PC-9 (cell line): ENCODE measurements at regions not wholly inside any gene's neighbourhood (a gene's known extent, or its start where the extent isn't known, plus 50 kb on each side); places are given as distances from the start of the nearest gene placed in this dataset.

Source experiments
- BruUV-seq: library from RNA; stranded (reverse); fragments of 400-500 nt; replicated peaks from 2 replicates; lab custom pipeline; 2021; lab: Mats Ljungman, UMichigan
- CTCF ChIA-PET: fragments of 300-600 bp; sonication (Branson Sonifier 250); formaldehyde crosslinking; loops from one replicate; lab custom pipeline; 2022; ENCODE audit warnings: antibody characterized with exemption; lab: Charles Lee
- POLR2A ChIA-PET: fragments of 300-600 bp; sonication (Branson Sonifier 250); formaldehyde crosslinking; loops from one replicate; lab custom pipeline; 2022; ENCODE audit warnings: antibody characterized with exemption; ENCODE audit not compliant: unreplicated experiment; lab: Charles Lee
- DNase-seq, 2 experiments: peaks; one replicate each; pipeline versions ENCODE4 v3.0.0 to v3.0.0-alpha.2; 2015 to 2022; ENCODE audit warnings: mixed read lengths in 1 of 2
- H2AFZ ChIP-seq: fragments of 200-600 bp; sonication (generic); 2 replicates; pipeline ENCODE4 v1.8.1; 2017; ENCODE audit warnings: antibody characterized with exemption
- H3F3A ChIP-seq: fragments of 200-600 bp; sonication (generic); 2 replicates; pipeline ENCODE4 v1.8.1; 2017; ENCODE audit warnings: antibody characterized with exemption, mild to moderate bottlenecking, low read depth; ENCODE audit not compliant: insufficient read depth
- H3K27ac ChIP-seq: fragments of 200-600 bp; sonication (generic); 2 replicates; pipeline ENCODE4 v1.6.1; 2016; ENCODE audit warnings: mixed run types
- H3K27me3 ChIP-seq: fragments of 200-600 bp; sonication (generic); 2 replicates; pipeline ENCODE4 v1.6.1; 2016; ENCODE audit warnings: low read depth, mixed run types; ENCODE audit not compliant: insufficient read depth
- H3K36me3 ChIP-seq: fragments of 200-600 bp; sonication (generic); 2 replicates; pipeline ENCODE4 v1.6.1; 2016; ENCODE audit warnings: low read depth, mixed run types
- H3K4me1 ChIP-seq: fragments of 200-600 bp; sonication (generic); replicated peaks from 2 replicates; pipeline ENCODE4 v1.6.1; 2016; ENCODE audit warnings: mixed run types; ENCODE audit not compliant: insufficient read depth
- H3K4me2 ChIP-seq: fragments of 200-600 bp; sonication (generic); 2 replicates; pipeline ENCODE4 v1.6.1; 2017; ENCODE audit warnings: mixed run types
- H3K4me3 ChIP-seq: fragments of 200-600 bp; sonication (generic); 2 replicates; pipeline ENCODE4 v1.6.1; 2016; ENCODE audit warnings: mixed run types
- H3K79me2 ChIP-seq: fragments of 200-600 bp; sonication (generic); 2 replicates; pipeline ENCODE4 v1.6.1; 2017; ENCODE audit warnings: low read depth, mixed run types
- H3K9me2 ChIP-seq: fragments of 200-600 bp; sonication (generic); 2 replicates; pipeline ENCODE4 v1.8.1; 2017; ENCODE audit warnings: mild to moderate bottlenecking; ENCODE audit not compliant: insufficient read depth
- H3K9me3 ChIP-seq: fragments of 200-600 bp; sonication (generic); 2 replicates; pipeline ENCODE4 v1.8.1; 2016; ENCODE audit warnings: low read depth; ENCODE audit not compliant: insufficient read depth
- H4K20me1 ChIP-seq: fragments of 200-600 bp; sonication (generic); 2 replicates; pipeline ENCODE4 v1.8.1; 2017; ENCODE audit not compliant: insufficient read depth
- EZH2 ChIP-seq: fragments of 200-600 bp; sonication (generic); IDR thresholded peaks from 2 replicates; pipeline ENCODE4 v1.8.0; 2017; ENCODE audit warnings: antibody characterized with exemption, low read depth
- intact Hi-C: fragments of 100-400 bp; cut with micrococcal nuclease; formaldehyde crosslinking; loops from one replicate; pipeline ENCODE4 v1.10.0; 2022; ENCODE audit not compliant: unreplicated experiment
- TF ChIP-seq, protein P1 (sequence below): fragments of 200-600 bp; sonication (generic); conservative IDR thresholded peaks from 2 replicates; pipeline ENCODE4 v1.6.1; 2017; ENCODE audit warnings: mixed run types, antibody characterized with exemption, mild to moderate bottlenecking, moderate library complexity

DNA sequence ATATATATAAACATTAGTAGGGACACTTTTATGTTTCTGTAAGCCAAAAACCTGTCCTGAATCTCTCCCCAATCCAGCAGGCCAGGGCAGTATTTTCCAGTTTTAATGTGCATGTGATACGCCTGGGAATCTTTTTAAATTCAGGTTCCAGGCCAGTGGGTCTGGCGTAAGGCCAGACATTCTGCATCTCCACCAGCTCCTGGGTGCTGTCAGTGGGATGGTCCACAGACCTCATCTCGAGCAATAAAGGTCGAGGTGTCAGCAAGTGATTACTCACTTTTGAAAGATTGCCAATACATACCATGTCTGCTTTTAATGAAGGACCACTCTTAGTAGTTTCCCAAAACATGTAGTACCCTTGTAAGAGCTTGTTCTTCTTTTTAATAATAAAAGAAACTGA lies 189.9 kb upstream of the SH3BP4 start:
- H4K20me1 ChIP-seq: no peaks in the 10 kb centered on the region
- H3K27me3 ChIP-seq: no peaks in the 10 kb centered on the region
- no peaks in the 10 kb centered on the region for H3K9me2 ChIP-seq
- no peak for TF ChIP-seq EZH2
- TF ChIP-seq, protein P1, sequence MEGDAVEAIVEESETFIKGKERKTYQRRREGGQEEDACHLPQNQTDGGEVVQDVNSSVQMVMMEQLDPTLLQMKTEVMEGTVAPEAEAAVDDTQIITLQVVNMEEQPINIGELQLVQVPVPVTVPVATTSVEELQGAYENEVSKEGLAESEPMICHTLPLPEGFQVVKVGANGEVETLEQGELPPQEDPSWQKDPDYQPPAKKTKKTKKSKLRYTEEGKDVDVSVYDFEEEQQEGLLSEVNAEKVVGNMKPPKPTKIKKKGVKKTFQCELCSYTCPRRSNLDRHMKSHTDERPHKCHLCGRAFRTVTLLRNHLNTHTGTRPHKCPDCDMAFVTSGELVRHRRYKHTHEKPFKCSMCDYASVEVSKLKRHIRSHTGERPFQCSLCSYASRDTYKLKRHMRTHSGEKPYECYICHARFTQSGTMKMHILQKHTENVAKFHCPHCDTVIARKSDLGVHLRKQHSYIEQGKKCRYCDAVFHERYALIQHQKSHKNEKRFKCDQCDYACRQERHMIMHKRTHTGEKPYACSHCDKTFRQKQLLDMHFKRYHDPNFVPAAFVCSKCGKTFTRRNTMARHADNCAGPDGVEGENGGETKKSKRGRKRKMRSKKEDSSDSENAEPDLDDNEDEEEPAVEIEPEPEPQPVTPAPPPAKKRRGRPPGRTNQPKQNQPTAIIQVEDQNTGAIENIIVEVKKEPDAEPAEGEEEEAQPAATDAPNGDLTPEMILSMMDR: no peak
- H3K4me2 ChIP-seq: no peak overlapping the region
- 0 out of 2 replicates have a peak, but pooled peaks cover 8% of the 10 kb centered on the region for H3K4me1 ChIP-seq
- no peaks in the 10 kb centered on the region for H3K9me3 ChIP-seq
- H3K79me2 ChIP-seq: no peaks in the 10 kb centered on the region
- no peaks in the 10 kb centered on the region for H3F3A ChIP-seq
- intact Hi-C loops: no loop called here
- H2AFZ ChIP-seq: no peak overlapping the region
- ChIA-PET POLR2A (no interaction called here), CTCF (no interaction called here)
- no TSS peak for BruUV-seq
- H3K4me3 ChIP-seq: no peak overlapping the region
- H3K36me3 ChIP-seq: no peaks in the 10 kb centered on the region
- no peak for DNase-seq
- no peak overlapping the region for H3K27ac ChIP-seq

DNA sequence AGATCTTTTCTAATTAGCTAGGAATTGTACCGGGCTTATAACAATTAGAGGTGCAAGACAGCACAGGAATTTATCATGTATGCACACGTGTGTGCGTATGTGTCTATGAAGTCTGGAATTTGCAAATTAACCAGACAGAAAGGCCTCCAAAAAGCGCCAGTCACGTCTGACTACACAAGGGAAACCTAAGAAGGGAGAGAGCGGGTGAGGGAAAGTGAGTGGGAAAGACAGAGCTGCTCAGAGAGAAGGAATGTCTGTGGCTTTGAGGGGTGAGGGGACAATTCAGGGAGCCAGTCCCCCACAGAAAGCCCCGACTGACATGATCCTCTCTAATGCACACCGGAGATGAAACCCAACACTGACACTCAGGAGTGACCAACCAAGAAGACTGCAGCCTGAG lies 197.7 kb upstream of the SH3BP4 start:
- no peaks in the 10 kb centered on the region for H3K36me3 ChIP-seq
- no peak overlapping the region for H3K27ac ChIP-seq
- CTCF ChIA-PET: no interaction called here
- no peaks in the 10 kb centered on the region for H4K20me1 ChIP-seq
- no peak overlapping the region for H3K4me3 ChIP-seq
- BruUV-seq: no TSS peak
- no peak for TF ChIP-seq EZH2
- TF ChIP-seq, protein P1: no peak
- intact Hi-C loops: no loop called here
- POLR2A ChIA-PET: no interaction called here
- no peaks in the 10 kb centered on the region for H3K79me2 ChIP-seq
- H3K4me1 ChIP-seq: no peaks in the 10 kb centered on the region
- no peak for DNase-seq
- H3K4me2 ChIP-seq: no peak overlapping the region
- H3F3A ChIP-seq: no peaks in the 10 kb centered on the region
- no peaks in the 10 kb centered on the region for H3K9me3 ChIP-seq
- no peak overlapping the region for H2AFZ ChIP-seq
- H3K27me3 ChIP-seq: no peaks in the 10 kb centered on the region
- no peaks in the 10 kb centered on the region for H3K9me2 ChIP-seq

DNA sequence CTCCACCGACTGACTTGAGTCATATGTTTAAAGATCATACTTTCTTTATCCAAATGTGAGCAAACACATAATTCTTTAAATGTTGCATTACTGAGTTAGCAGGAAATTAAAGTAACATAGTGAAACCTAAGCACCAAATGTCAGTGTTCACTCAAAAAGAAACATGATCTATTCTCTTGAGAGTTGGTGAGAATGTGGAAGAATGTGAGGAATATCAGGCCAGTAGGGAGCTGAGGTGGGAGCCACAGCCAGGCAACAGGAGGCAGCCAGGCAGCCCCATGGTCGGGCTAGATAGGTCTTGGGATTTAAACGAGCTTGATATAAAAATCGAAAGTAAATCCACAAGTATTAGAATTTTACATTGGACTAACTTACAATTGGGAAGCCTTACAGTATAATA lies 198.1 kb upstream of the SH3BP4 start:
- Histone ChIP-seq H4K20me1 (no peaks in the 10 kb centered on the region), H3K9me2 (no peaks in the 10 kb centered on the region), H3K4me2 (no peak overlapping the region), H3K79me2 (no peaks in the 10 kb centered on the region), H3K4me1 (no peaks in the 10 kb centered on the region), H3K36me3 (no peaks in the 10 kb centered on the region), H3F3A (no peaks in the 10 kb centered on the region), H2AFZ (no peak overlapping the region), H3K9me3 (no peaks in the 10 kb centered on the region), H3K27ac (no peak overlapping the region), H3K4me3 (no peak overlapping the region), H3K27me3 (no peaks in the 10 kb centered on the region)
- TF ChIP-seq EZH2: no peak
- TF ChIP-seq, protein P1: no peak
- intact Hi-C loops: no loop called here
- no TSS peak for BruUV-seq
- no peak for DNase-seq
- CTCF ChIA-PET: no interaction called here
- POLR2A ChIA-PET: no interaction called here
